Panc1 (cell line): ENCODE measurements at regions not wholly inside any gene's neighbourhood (a gene's known extent, or its start where the extent isn't known, plus 50 kb on each side); places are given as distances from the start of the nearest gene placed in this dataset.

Source experiments
- ATAC-seq: fragments of 200-7000 bp; cut with Tn5 transposase; 2 replicates; pipeline ENCODE4 v1.9.1; 2020; ENCODE audit warnings: mild to moderate bottlenecking, moderate library complexity
- BruUV-seq: library from RNA; stranded (reverse); fragments of 400-500 nt; replicated peaks from 2 replicates; lab custom pipeline; 2021; lab: Mats Ljungman, UMichigan
- CTCF ChIA-PET: fragments of 300-600 bp; sonication (Branson Sonifier 250); formaldehyde crosslinking; loops from one replicate; lab custom pipeline; 2022; ENCODE audit warnings: antibody characterized with exemption; lab: Charles Lee
- POLR2A ChIA-PET: fragments of 300-600 bp; sonication (Branson Sonifier 250); formaldehyde crosslinking; loops from one replicate; lab custom pipeline; 2022; ENCODE audit warnings: antibody characterized with exemption; lab: Charles Lee
- DNase-seq: peaks from one replicate; pipeline ENCODE4 v3.0.0-alpha.2; 2010; ENCODE audit warnings: low read depth, low spot score
- H3K27ac ChIP-seq: 2 replicates; pipeline ENCODE4 v1.5.1; 2011; ENCODE audit warnings: mild to moderate bottlenecking, low read length, inconsistent platforms
- H3K27me3 ChIP-seq: fragments of 200-500 bp; sonication (Bioruptor generic); 2 replicates; pipeline ENCODE4 v1.6.0; 2014; ENCODE audit warnings: low read length, inconsistent platforms; ENCODE audit not compliant: control insufficient read depth, insufficient read depth
- H3K36me3 ChIP-seq: fragments of 200-500 bp; sonication (Bioruptor generic); 2 replicates; pipeline ENCODE4 v1.5.1; 2014; ENCODE audit warnings: inconsistent platforms, mild to moderate bottlenecking, low read length, moderate library complexity; ENCODE audit not compliant: control insufficient read depth, insufficient read depth
- H3K4me1 ChIP-seq: 2 replicates; pipeline ENCODE4 v1.5.1; 2011; ENCODE audit warnings: inconsistent platforms, mild to moderate bottlenecking, low read length, moderate library complexity; ENCODE audit not compliant: control insufficient read depth, insufficient read depth
- H3K4me3 ChIP-seq, 2 experiments: 2 replicates each; pipeline ENCODE4 v1.5.1; 2011 to 2012; ENCODE audit warnings: low read depth in 2 of 2, low read length in 2 of 2, mild to moderate bottlenecking in 2 of 2, inconsistent platforms in 1 of 2, moderate library complexity in 1 of 2
- H3K9me3 ChIP-seq: fragments of 200-500 bp; sonication (Bioruptor generic); 2 replicates; pipeline ENCODE4 v1.5.1; 2014; ENCODE audit warnings: low read depth, mild to moderate bottlenecking, inconsistent platforms, low read length, moderate library complexity; ENCODE audit not compliant: control insufficient read depth, insufficient read depth
- POLR2AphosphoS5 ChIP-seq: IDR thresholded peaks from 2 replicates; pipeline ENCODE4 v1.6.1; 2012; ENCODE audit warnings: mild to moderate bottlenecking, low read depth, low read length, moderate library complexity
- SIN3A ChIP-seq: IDR thresholded peaks from 2 replicates; pipeline ENCODE4 v1.6.1; 2012; ENCODE audit warnings: low read depth, mild to moderate bottlenecking, low read length, moderate library complexity, borderline replicate concordance; ENCODE audit not compliant: insufficient read depth
- TCF7L2 ChIP-seq: IDR thresholded peaks from 2 replicates; pipeline ENCODE4 v1.6.1; 2011; ENCODE audit warnings: mild to moderate bottlenecking, low read depth, low read length, inconsistent platforms
- in situ Hi-C: cut with HindIII; loops from 2 replicates; pipeline ENCODE4 v1.10.0; 2016; ENCODE audit warnings: low sequenced_read_pairs, low pct_unique_long_range_greater_than_20kb
- intact Hi-C: fragments of 100-400 bp; cut with micrococcal nuclease; formaldehyde crosslinking; loops from one replicate; pipeline ENCODE4 v1.10.0; 2022; ENCODE audit not compliant: unreplicated experiment
- TF ChIP-seq, protein P1 (sequence below): fragments of 450-650 bp; IDR thresholded peaks from 2 replicates; pipeline ENCODE4 v1.5.1; 2017; ENCODE audit warnings: mild to moderate bottlenecking
- TF ChIP-seq, protein P2 (sequence below), 2 experiments: IDR thresholded peaks; 2 replicates each; pipeline ENCODE4 v1.6.1; 2011 to 2012; ENCODE audit warnings: low read depth in 2 of 2, control low read depth in 1 of 2, low read length in 1 of 2, mild to moderate bottlenecking in 1 of 2, moderate library complexity in 1 of 2; ENCODE audit not compliant: insufficient read depth in 1 of 2

DNA sequence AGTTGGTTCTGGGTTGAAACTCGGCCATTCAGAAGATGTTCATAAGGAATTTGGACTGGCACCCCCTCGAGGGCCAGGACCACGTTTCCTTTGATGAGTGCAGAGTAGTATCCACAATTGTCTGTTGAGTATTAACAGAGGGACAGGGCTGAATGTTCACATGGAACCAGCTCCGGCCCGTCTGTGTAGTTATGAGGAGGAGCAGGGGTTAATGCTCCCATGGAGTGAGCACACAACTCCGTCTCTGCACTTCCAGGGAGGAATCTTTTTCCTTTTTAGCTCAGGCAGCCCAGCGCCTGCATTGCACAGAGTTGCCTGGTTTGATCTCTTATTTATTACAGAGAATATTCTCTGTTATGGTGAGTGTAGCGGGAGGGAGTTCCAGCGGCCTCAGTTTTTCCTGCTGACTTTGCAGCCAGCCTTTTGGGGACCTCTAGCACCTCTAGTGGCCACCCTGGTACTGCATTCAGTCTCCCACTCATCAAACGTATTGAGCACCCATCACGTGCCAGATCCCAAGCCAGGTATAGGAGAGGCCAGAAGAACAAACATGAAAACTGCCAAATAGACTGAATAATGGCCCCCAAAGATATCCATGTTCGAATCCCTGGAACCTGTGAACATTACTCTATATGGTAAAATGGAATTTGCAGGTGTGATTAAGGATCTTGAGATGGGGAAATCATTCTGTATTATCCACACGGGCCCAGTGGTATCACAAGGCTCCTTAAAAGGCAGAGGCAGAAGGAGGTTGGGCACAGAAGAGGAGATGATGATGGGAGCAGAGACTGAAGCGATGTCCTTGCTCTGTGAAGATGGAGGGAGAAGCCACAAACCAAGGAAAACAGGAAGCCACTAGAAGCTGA, 167.7 kb upstream of the CSF3R start:
- BruUV-seq: no TSS peak
- H3K36me3 ChIP-seq: no peaks in the 10 kb centered on the region
- H3K9me3 ChIP-seq: no peaks in the 10 kb centered on the region
- ChIA-PET POLR2A (no interaction called here), CTCF (interaction anchor here (0.6 to 1.2 kb wide), 4 partner anchors 47 to 101 kb away, joined by 3 to 5 read pairs (median 4); no protein-coding TSS in a partner anchor)
- peak; percentile 45 for DNase-seq
- H3K27me3 ChIP-seq: peaks cover 16% of the 10 kb centered on the region
- intact Hi-C loops: no loop called here
- H3K4me3 ChIP-seq: no peak overlapping the region
- no peaks in the 10 kb centered on the region for H3K4me1 ChIP-seq
- in situ Hi-C loops: no loop called here
- H3K27ac ChIP-seq: no peak overlapping the region
- ATAC-seq: peak; percentile 86
- TF ChIP-seq POLR2AphosphoS5: no peak
- TF ChIP-seq, protein P1, sequence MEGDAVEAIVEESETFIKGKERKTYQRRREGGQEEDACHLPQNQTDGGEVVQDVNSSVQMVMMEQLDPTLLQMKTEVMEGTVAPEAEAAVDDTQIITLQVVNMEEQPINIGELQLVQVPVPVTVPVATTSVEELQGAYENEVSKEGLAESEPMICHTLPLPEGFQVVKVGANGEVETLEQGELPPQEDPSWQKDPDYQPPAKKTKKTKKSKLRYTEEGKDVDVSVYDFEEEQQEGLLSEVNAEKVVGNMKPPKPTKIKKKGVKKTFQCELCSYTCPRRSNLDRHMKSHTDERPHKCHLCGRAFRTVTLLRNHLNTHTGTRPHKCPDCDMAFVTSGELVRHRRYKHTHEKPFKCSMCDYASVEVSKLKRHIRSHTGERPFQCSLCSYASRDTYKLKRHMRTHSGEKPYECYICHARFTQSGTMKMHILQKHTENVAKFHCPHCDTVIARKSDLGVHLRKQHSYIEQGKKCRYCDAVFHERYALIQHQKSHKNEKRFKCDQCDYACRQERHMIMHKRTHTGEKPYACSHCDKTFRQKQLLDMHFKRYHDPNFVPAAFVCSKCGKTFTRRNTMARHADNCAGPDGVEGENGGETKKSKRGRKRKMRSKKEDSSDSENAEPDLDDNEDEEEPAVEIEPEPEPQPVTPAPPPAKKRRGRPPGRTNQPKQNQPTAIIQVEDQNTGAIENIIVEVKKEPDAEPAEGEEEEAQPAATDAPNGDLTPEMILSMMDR: peak; percentile 97
- no peak for TF ChIP-seq SIN3A
- TF ChIP-seq TCF7L2: peak; percentile 26; the same call in 1 of the 2 replicates

DNA sequence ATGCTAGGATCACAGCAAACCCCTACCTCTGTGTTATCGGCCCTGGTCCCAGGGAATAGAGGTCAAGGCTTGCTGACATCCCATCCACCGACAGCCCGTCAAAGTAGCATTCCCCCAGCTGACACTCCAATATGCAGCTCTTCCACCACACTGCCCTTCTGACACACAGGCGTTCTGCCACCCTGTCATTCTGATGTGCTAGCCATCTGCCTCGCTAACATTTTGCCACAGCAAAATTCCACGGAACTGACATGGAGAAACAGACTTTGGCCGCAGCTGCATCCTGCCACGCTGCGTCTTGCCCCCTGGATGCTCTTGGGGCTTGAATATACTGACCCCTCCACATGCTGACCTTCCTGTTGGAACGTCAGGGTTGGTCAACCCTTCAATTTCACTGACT, 163.2 kb upstream of the CSF3R start:
- POLR2A ChIA-PET: no interaction called here
- in situ Hi-C loops: no loop called here
- Histone ChIP-seq H3K9me3 (no peaks in the 10 kb centered on the region), H3K4me3 (no peak overlapping the region), H3K27me3 (peaks cover 7% of the 10 kb centered on the region), H3K36me3 (no peaks in the 10 kb centered on the region), H3K27ac (no peak overlapping the region), H3K4me1 (no peaks in the 10 kb centered on the region)
- CTCF ChIA-PET: no interaction called here
- ATAC-seq (no peak), DNase-seq (no peak)
- BruUV-seq: no TSS peak
- intact Hi-C loops: no loop called here
- TF ChIP-seq SIN3A: no peak
- TF ChIP-seq, protein P2, sequence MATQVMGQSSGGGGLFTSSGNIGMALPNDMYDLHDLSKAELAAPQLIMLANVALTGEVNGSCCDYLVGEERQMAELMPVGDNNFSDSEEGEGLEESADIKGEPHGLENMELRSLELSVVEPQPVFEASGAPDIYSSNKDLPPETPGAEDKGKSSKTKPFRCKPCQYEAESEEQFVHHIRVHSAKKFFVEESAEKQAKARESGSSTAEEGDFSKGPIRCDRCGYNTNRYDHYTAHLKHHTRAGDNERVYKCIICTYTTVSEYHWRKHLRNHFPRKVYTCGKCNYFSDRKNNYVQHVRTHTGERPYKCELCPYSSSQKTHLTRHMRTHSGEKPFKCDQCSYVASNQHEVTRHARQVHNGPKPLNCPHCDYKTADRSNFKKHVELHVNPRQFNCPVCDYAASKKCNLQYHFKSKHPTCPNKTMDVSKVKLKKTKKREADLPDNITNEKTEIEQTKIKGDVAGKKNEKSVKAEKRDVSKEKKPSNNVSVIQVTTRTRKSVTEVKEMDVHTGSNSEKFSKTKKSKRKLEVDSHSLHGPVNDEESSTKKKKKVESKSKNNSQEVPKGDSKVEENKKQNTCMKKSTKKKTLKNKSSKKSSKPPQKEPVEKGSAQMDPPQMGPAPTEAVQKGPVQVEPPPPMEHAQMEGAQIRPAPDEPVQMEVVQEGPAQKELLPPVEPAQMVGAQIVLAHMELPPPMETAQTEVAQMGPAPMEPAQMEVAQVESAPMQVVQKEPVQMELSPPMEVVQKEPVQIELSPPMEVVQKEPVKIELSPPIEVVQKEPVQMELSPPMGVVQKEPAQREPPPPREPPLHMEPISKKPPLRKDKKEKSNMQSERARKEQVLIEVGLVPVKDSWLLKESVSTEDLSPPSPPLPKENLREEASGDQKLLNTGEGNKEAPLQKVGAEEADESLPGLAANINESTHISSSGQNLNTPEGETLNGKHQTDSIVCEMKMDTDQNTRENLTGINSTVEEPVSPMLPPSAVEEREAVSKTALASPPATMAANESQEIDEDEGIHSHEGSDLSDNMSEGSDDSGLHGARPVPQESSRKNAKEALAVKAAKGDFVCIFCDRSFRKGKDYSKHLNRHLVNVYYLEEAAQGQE (IDR thresholded peaks at IDR 0.05; ENCODE audit: insufficient read depth in 1 of 2, low read depth in 2 of 2, low read length in 1 of 2): no peak
- no peak for TF ChIP-seq POLR2AphosphoS5
- TF ChIP-seq, protein P1: no peak
- no peak for TF ChIP-seq TCF7L2
